B cell (primary cell): ENCODE measurements at regions not wholly inside any gene's neighbourhood (a gene's known extent, or its start where the extent isn't known, plus 50 kb on each side); places are given as distances from the start of the nearest gene placed in this dataset.

ENCODE experiments used
- CTCF ChIP-seq: fragments of 200-600 bp; IDR thresholded peaks from one replicate; pipeline ENCODE4 v1.8.0; 2022; ENCODE audit warnings: antibody characterized with exemption, mild to moderate bottlenecking
- EZH2 ChIP-seq: IDR thresholded peaks from 2 replicates; pipeline ENCODE4 v1.6.1; 2012; ENCODE audit warnings: borderline replicate concordance, low read depth, mild to moderate bottlenecking, moderate library complexity, low read length; ENCODE audit not compliant: insufficient read depth, poor library complexity, severe bottlenecking

GRCh38 chr12:28122756-28123155 lies 67.5 kb upstream of the CCDC91 start:
- TF ChIP-seq CTCF: no peak
- TF ChIP-seq EZH2: no peak
